ENCODE measurements at regions not wholly inside any gene's neighbourhood (a gene's known extent, or its start where the extent isn't known, plus 50 kb on each side); places are given as distances from the start of the nearest gene placed in this dataset.
A peak's percentile ranks its signal among the peaks of the same experiment; 100 is the strongest.

DNA sequence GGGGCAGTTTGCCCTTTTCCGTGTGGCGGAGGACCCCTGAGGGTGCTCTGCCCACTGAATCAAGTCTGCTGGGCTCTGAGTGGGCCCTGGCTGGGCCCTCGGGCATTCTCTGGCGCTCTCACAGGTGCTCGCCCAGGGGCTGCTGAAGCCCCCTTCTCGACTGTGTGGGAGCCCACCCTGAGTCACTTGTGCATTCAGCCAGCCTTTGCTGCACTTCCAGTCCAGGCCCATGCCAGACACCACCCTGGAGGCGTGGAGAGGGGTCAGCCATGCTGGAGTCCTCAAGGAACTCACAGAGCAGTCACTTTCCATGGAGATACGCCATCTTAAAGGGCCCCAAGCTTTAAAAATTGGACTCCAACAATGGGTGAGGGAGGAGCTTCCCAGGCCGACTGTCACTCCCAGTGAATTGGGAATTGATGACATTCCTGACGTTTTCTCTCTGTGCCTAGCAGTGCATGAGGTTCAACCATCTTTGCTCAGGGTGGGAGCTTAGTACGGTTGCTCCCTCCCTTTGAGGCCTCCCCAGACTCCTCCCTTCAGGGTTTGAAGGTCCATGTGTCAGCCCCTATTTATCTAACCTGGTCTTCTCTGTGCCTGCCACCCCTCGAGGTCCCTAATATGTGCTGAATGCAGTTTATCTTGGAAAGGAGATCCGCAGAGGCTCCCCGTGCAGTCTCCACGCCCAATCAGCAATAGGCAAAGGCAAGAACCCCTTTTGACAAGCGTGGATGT, 71.8 kb upstream of the HS6ST1 start (continued):
- TF ChIP-seq, protein P1, sequence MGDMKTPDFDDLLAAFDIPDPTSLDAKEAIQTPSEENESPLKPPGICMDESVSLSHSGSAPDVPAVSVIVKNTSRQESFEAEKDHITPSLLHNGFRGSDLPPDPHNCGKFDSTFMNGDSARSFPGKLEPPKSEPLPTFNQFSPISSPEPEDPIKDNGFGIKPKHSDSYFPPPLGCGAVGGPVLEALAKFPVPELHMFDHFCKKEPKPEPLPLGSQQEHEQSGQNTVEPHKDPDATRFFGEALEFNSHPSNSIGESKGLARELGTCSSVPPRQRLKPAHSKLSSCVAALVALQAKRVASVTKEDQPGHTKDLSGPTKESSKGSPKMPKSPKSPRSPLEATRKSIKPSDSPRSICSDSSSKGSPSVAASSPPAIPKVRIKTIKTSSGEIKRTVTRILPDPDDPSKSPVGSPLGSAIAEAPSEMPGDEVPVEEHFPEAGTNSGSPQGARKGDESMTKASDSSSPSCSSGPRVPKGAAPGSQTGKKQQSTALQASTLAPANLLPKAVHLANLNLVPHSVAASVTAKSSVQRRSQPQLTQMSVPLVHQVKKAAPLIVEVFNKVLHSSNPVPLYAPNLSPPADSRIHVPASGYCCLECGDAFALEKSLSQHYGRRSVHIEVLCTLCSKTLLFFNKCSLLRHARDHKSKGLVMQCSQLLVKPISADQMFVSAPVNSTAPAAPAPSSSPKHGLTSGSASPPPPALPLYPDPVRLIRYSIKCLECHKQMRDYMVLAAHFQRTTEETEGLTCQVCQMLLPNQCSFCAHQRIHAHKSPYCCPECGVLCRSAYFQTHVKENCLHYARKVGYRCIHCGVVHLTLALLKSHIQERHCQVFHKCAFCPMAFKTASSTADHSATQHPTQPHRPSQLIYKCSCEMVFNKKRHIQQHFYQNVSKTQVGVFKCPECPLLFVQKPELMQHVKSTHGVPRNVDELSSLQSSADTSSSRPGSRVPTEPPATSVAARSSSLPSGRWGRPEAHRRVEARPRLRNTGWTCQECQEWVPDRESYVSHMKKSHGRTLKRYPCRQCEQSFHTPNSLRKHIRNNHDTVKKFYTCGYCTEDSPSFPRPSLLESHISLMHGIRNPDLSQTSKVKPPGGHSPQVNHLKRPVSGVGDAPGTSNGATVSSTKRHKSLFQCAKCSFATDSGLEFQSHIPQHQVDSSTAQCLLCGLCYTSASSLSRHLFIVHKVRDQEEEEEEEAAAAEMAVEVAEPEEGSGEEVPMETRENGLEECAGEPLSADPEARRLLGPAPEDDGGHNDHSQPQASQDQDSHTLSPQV (IDR thresholded peaks at IDR 0.05) = no peak

DNA sequence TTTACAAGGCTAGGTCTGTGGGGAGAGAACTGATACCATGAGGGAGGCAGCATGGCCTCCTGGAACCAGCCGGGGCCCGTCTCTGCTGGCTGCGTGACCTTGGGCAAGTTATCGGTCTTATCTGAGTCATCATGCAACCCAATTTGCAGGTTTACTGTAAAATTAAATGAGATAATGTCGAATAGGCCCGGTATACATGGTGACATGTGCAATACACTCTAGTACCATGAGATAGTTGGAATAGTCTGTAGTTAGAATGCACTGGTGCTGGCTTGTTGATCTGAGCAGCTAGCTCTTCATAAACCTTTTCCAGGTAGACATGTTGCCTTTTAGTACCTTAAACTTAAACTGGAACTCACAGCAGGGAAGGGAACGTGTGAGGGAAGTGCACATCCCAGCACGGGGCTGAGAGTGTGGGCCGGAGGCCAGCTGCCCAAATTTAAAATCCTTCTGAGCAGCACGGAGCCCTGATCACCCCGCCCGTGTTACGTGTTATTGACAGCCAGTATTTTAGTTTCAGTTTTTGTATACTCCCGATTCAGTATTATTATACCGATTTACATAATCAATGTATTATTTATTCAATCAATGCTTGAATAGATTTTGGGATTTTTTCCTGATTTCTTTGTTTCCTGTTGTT, 72.4 kb upstream of the HS6ST1 start:
- no TSS peak for BruUV-seq (replicated peaks)
- no peaks in the 10 kb centered on the region for H3K9me1 ChIP-seq (ENCODE audit: control insufficient read depth, insufficient read depth, low read length)
- H3K4me3 ChIP-seq = no peak overlapping the region
- H3K27me3 ChIP-seq (ENCODE audit: control insufficient read depth in 2 of 2, insufficient read depth in 2 of 2, low read length in 2 of 2) = peaks cover 19 to 67% of the 10 kb centered on the region in 2 experiments
- intact Hi-C loops (cut with micrococcal nuclease) (no loop called here), in situ Hi-C loops (cut with MboI) (no loop called here)
- no peaks in the 10 kb centered on the region for H3K9me3 ChIP-seq (replicated peaks; ENCODE audit: control insufficient read depth, insufficient read depth, low read depth, low read length)
- ChIA-PET CTCF (ENCODE audit: low intra/inter-chr PET ratio) (no interaction called here), POLR2A (interaction anchor here (1.1 kb wide), 1 partner anchor 67 kb away, joined by 4 read pairs; no protein-coding TSS in a partner anchor)
- H3K9ac ChIP-seq (ENCODE audit: insufficient read depth in 1 of 2, low read depth in 2 of 2, low read length in 2 of 2) = no peak overlapping the region
- WGBS (ENCODE audit: insufficient coverage, low coverage, missing lambda C conversion rate) = 10% methylated on average over 15 of the region's 15 CpGs
- H3K36me3 ChIP-seq (ENCODE audit: control insufficient read depth, insufficient read depth, low read length) = no peaks in the 10 kb centered on the region
- H3K4me2 ChIP-seq (ENCODE audit: insufficient read depth, low read length) = no peak overlapping the region
- FAIRE-seq (no peak), ATAC-seq (peak; percentile 18; the same call in 1 of the 3 replicates), DNase-seq (ENCODE audit: extremely low read depth in 1 of 4, low spot score in 3 of 4) (no peak)
- no peaks in the 10 kb centered on the region for H3K79me2 ChIP-seq (ENCODE audit: control insufficient read depth, insufficient read depth, low read length)
- no peak overlapping the region for H3K27ac ChIP-seq (ENCODE audit: extremely low read depth, low read depth, low read length)
- peak overlapping the region; percentile 20; the same call in 1 of the 2 replicates for H2AFZ ChIP-seq (ENCODE audit: low read depth, low read length)
- H3K4me1 ChIP-seq (replicated peaks in 1 of 2; ENCODE audit: control insufficient read depth in 2 of 2, insufficient read depth in 2 of 2, low read length in 2 of 2) = peaks cover 5 to 6% of the 10 kb centered on the region in 2 experiments; a peak in 3 of 5 replicates
- H4K20me1 ChIP-seq (replicated peaks; ENCODE audit: control insufficient read depth, insufficient read depth, low read length) = peaks cover 2% of the 10 kb centered on the region; the same call in 1 of the 2 replicates
- TF ChIP-seq CAMTA2 (CRISPR knock-in tag; conservative IDR thresholded peaks at IDR 0.05) (no peak), HDAC6 (IDR thresholded peaks at IDR 0.05; ENCODE audit: low read depth, low read length) (no peak), NR4A1 (CRISPR knock-in tag; IDR thresholded peaks at IDR 0.05) (no peak), NR4A1 (tag; IDR thresholded peaks at IDR 0.05) (0 out of 2 replicates have a peak, but pooled peaks have one; percentile 43), HDAC3 (IDR thresholded peaks at IDR 0.05; ENCODE audit: borderline replicate concordance, partially characterized antibody) (no peak)
